ENCODE measurements at regions not wholly inside any gene's neighbourhood (a gene's known extent, or its start where the extent isn't known, plus 50 kb on each side); places are given as distances from the start of the nearest gene placed in this dataset.

DNA sequence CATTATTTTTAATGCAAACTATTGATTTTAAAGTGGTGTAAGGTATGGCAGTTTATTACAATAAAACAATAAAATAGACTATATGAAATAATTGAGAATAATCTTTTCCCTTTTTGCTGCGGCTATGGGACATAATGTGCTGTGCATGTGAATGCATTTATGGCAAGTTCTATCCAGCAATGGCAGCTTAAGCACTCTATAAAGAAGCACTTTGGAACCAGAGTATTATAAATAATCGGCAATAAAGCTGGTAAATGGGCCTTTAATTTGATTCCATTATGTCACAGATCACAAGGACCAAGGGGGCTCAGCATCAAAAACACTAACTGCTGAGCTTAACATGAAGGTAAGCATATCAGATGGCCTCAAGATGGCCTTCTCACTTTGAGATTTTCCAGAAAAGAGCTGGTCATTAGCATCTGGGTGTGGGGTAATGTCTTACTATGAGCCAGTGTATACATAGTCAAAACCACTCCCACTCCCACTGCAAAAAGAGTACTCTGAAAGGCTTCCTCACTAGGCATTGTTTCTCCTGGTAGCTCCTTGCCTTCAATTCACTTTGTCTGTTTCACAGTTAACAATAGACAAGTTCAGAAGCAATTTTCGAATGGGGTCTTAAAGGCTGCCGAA lies 97.1 kb upstream of the ASTN2 start:
- TF ChIP-seq, protein P1, sequence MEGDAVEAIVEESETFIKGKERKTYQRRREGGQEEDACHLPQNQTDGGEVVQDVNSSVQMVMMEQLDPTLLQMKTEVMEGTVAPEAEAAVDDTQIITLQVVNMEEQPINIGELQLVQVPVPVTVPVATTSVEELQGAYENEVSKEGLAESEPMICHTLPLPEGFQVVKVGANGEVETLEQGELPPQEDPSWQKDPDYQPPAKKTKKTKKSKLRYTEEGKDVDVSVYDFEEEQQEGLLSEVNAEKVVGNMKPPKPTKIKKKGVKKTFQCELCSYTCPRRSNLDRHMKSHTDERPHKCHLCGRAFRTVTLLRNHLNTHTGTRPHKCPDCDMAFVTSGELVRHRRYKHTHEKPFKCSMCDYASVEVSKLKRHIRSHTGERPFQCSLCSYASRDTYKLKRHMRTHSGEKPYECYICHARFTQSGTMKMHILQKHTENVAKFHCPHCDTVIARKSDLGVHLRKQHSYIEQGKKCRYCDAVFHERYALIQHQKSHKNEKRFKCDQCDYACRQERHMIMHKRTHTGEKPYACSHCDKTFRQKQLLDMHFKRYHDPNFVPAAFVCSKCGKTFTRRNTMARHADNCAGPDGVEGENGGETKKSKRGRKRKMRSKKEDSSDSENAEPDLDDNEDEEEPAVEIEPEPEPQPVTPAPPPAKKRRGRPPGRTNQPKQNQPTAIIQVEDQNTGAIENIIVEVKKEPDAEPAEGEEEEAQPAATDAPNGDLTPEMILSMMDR (IDR thresholded peaks at IDR 0.05; ENCODE audit: borderline replicate concordance, extremely low read depth, low read length, poor library complexity, severe bottlenecking): no peak
- TF ChIP-seq EZH2 (IDR thresholded peaks at IDR 0.05; ENCODE audit: borderline replicate concordance, low read depth, low read length, severe bottlenecking): no peak
